NCI-H82 (cell line): ENCODE measurements at regions not wholly inside any gene's neighbourhood (a gene's known extent, or its start where the extent isn't known, plus 50 kb on each side); places are given as distances from the start of the nearest gene placed in this dataset.

ENCODE experiments used
- DNase-seq: peaks from one replicate; lab custom pipeline; 2025; lab: John Stamatoyannopoulos, UW

- no peak for DNase-seq
Measured at GRCh38 chr5:5953584-5954274, 424.6 kb downstream of the MED10 start.

GRCh38 chr5:5951953-5952352 lies 426.4 kb downstream of the MED10 start:
- DNase-seq, result no peak

GRCh38 chr5:5950658-5951057 lies 427.7 kb downstream of the MED10 start:
- DNase-seq, result no peak

- DNase-seq, result no peak
Measured at GRCh38 chr5:5941486-5941885, 436.9 kb downstream of the MED10 start.

GRCh38 chr5:5939759-5940370 lies 438.5 kb downstream of the MED10 start:
- DNase-seq, result no peak

- DNase-seq, result peak; percentile 1
Measured at GRCh38 chr5:5933651-5934050, 444.7 kb downstream of the MED10 start.

GRCh38 chr5:5932824-5933223 lies 445.5 kb downstream of the MED10 start:
- no peak for DNase-seq

- no peak for DNase-seq
Measured at GRCh38 chr5:5930561-5930960, 447.8 kb downstream of the MED10 start.

- peak; percentile 19 for DNase-seq
Measured at GRCh38 chr5:5929291-5930020, 448.9 kb downstream of the MED10 start.

GRCh38 chr5:5925191-5925590 lies 453.2 kb downstream of the MED10 start:
- no peak for DNase-seq

GRCh38 chr5:5919411-5919810 lies 458.9 kb downstream of the MED10 start:
- DNase-seq, result no peak

- no peak for DNase-seq
Measured at GRCh38 chr5:5906778-5907177, 471.6 kb downstream of the MED10 start.

- no peak for DNase-seq
Measured at GRCh38 chr5:5905186-5905585, 473.2 kb downstream of the MED10 start.

GRCh38 chr5:5904113-5904512 lies 474.2 kb downstream of the MED10 start:
- peak; percentile 65 for DNase-seq

- no peak for DNase-seq
Measured at GRCh38 chr5:5902678-5903646, 475.4 kb downstream of the MED10 start.

- DNase-seq, result no peak
Measured at GRCh38 chr5:5900350-5900749, 477.9 kb downstream of the ICE1 start.

- DNase-seq, result no peak
Measured at GRCh38 chr5:5899716-5900115, 477.2 kb downstream of the ICE1 start.

- no peak for DNase-seq
Measured at GRCh38 chr5:5888284-5888683, 465.8 kb downstream of the ICE1 start.

GRCh38 chr5:5887833-5888232 lies 465.4 kb downstream of the ICE1 start:
- DNase-seq, result no peak

GRCh38 chr5:5886812-5887486 lies 464.5 kb downstream of the ICE1 start:
- no peak for DNase-seq

- DNase-seq, result no peak
Measured at GRCh38 chr5:5886353-5886752, 463.9 kb downstream of the ICE1 start.

- DNase-seq, result no peak
Measured at GRCh38 chr5:5885782-5886181, 463.3 kb downstream of the ICE1 start.
